Stimulated activated CD4-positive, alpha-beta T cell treated with anti-CD3 and anti-CD28 coated beads, Interleukin-12 subunit alpha, Interleukin-12 subunit beta, amount 100 ng/mL, for 4 hours (primary cell): ENCODE measurements at regions not wholly inside any gene's neighbourhood (a gene's known extent, or its start where the extent isn't known, plus 50 kb on each side); places are given as distances from the start of the nearest gene placed in this dataset.

ENCODE experiments used
- DNase-seq: peaks from one replicate; pipeline ENCODE4 v3.0.0-alpha.2; 2020

DNA sequence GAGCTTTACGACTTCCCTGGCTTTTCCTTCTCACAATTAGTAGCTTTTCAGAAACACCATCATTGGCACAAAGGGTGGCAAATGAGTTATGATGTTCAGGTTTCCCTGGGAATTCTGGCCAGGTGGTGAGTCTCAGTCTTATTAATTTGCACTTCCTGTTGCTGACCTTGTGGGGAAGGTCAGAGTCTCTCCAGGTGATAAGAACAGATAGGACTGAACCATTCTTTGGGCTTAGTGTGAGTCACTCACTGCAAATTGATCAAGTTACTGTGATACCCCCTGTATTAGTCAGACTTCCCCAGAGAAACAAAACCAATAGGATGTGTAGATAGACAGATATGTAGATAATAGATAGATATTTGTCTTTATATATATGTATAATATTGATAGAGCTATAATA lies 53.8 kb upstream of the RANBP3L start:
- no peak for DNase-seq

DNA sequence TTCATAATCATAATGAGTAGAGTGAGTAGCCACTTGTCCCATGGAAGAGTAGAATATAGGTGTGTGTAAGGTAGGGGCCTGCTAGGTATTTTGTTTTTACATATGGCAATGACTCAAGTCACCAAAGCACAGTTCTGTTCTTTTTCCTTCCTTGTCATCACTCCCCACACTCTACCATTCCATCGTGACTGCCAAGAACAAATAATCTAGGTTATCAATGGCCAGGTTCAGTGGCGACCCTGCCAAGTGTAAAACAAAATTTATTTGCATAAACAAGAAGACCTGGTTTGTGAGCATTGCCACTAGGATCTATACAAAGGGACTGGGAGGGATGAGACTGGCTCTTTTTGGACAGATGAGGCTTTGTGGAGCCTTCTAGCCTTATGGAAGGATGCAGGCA lies 55.2 kb upstream of the RANBP3L start:
- no peak for DNase-seq

DNA sequence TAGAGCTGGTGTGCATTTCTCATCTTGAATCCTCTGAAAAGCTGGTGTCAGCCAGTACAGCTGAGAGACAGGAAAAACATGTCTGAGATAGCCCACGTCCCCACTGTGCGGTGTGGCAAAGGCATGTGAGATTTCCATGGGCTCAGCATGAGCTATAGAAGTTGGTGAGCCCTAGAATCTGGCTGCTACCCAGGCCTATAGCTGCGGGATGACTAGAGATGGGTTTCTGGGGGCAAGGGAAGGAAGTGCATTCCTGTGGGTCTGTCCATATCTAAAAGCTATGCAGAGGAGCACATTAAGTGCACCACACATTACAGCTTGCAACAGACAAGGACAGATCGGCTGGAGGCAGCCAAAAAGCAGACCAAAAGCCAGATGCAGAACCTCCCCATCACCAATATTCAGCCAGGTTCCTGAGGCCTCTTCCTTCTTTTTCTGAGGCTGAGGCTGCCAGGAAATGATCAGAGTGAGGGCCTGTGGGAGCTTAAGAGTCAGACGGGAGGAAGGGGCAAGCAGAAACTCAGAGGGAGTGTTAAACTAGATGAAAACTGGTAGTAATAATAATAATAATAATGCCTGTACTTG lies 55.8 kb upstream of the RANBP3L start:
- DNase-seq, result no peak

DNA sequence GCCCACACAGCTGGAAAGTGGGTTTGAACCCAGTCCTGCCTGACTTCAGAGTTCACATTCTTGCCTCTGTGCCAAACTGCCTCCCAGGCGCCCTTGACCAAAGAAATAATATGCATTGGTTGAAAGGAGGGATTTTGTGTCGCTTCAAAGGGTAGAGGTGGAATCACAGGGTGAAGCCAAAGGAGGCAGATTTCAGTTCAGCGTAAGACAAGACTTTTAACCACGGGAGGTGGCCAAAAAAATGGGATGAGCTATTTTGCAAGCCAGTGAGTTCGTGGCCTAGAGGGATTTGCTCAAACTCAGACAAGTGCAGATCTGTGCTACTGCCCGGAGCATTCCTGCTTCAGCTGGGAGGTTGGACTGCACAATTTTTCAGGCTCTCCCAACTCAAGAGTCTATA lies 57.6 kb upstream of the RANBP3L start:
- DNase-seq, result no peak

DNA sequence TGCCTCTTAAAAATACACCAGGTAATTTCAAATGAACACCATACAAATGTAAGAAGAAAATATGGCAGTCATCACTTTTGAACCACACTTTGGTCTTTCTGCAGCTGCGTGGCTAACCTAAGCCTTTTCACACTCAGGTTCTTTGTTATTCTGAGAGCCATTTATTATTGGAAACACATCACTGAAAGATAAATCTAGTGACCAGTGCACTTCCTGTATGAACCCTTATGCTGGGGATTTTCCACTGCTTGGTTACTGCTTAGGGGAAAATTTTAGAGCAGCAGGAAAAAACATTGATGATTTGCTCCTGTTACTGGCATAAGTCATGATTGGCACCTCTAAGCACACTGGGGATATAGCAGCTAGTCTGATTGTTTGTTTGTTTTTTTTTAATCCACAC lies 58.6 kb upstream of the RANBP3L start:
- DNase-seq, result no peak

DNA sequence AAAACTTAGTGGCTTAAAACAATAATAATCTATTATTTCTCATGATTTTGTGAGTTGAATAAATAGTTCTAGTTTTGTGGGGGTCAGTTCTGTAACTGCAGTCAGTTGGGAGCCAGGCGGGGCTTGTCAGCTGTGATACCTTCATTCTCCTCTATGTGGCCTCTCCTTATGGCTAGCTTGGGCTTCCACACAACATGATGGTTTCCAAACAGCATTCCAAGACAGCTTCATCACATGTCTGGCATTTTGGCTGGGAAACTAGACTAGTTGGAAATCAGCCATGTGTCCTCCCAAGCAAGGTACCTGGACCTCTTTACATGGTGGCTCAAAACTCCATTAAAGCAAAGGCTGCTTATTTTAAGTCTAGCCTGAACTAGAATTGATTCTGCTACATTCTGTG lies 61.4 kb upstream of the RANBP3L start:
- DNase-seq, result no peak

DNA sequence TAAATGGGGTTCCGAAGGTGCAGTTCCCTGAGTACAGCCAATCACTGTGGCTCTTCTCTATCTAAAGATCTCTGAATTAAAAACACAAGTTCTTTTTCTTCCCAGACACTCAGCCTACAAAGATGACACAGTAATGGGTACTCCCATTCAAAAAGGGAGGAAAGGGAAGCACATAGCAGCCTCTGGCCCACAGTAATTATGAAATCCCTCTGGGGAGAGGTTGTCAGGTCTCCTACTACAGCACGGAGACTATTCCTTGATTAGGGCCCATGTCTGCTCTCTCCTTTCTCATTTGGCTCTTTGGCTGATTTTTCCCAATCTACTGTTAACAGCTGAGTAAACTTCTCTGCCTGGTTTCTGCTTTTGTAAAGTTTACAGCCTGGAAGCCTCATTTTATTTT lies 62.0 kb upstream of the RANBP3L start:
- no peak for DNase-seq

DNA sequence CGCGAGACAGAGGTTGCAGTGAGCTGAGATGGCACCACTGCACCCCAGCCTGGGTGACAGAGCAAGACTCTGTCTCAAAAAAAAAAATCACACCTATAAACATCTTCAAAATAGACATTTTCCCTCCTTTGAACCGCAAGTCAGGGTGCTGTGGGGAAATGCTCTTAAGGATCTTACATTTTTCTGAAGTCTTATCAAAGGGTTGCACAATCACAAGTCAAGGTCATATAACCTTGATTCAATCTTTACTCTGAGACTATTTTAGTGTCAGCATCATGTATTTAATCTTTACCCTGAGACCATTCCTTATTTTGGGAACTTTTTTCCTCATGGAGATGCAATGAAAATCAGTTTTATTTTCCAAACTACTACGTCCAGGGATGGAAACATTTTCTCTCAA lies 62.8 kb upstream of the RANBP3L start:
- DNase-seq, result no peak

DNA sequence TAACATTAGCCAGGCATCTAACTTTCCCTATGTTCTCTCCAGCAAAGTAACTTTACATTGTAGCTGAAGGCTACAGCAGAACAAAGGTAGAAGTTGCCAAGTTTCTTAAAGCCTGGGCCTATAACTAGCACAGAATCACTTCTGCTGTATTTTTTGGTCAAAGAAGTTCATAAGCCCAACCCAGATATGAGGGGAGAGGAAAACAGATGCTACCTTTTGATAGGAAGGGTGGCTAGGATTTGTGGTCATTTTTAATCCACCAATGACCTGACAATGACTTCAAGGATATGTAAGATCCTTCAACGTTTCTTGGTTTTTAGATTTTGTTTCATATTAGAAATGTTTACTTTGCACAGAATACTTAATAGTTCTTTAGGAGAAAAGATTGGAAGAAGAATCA lies 64.2 kb upstream of the RANBP3L start:
- no peak for DNase-seq

DNA sequence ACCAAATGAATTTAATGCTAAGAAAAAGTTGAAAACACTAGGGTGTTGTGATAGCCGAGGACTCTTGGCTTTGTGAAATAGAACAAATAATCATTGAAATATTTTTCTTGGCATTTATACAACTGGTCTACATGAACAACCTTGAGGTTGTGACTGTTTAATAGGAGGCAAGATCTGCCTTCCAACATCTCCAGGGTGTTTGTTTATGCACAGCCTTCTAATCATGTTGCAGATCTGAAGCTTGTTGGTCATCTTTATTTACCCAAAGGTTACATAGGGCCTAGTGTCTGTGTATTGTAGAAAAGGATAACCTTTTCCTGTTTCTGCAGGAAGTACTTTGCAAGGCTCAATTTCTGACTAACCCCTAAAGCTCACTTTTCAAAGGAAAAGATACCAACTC lies 65.2 kb upstream of the RANBP3L start:
- DNase-seq, result no peak

DNA sequence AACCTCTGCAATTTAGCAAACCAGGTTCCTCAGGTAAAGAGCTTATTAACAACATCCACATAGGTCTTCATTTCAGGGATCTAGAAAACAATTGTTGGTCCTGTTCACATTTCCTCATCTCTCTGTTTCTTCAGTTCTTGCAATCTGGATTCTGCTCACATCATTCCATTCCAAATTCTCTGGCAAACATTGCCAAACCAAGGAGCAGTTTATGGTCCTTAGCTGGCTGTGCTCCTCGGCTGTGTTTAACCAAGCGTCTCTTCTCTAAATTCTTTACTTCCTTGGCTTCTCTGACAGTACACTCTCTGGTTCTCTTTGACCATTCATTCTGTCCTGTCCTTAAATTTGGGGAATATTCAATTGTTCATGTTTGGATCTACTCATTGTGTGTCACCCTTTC lies 65.8 kb upstream of the RANBP3L start:
- DNase-seq, result no peak

DNA sequence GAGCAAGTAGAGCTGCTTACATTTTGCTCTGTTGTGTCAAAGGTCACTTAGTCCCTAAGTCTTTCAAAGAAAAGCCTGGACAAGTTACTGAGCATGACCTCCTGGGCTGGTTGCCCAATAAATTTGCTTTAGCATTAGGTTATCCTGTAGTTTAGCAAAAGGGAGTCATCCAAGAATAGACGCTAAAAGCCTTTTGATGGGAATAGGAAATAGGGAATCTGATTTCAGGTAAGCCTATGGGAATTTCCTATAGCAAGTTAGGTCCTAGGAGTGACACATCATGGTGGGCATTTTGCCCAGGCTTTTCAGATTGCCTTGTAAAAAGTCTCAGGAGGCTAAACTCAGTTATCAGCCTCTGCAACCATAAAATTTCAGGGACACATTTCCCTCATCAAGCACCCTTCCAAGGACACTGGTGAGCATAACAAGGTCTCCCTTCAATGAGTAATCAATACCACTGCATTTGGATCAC lies 67.6 kb upstream of the RANBP3L start:
- DNase-seq, result no peak

DNA sequence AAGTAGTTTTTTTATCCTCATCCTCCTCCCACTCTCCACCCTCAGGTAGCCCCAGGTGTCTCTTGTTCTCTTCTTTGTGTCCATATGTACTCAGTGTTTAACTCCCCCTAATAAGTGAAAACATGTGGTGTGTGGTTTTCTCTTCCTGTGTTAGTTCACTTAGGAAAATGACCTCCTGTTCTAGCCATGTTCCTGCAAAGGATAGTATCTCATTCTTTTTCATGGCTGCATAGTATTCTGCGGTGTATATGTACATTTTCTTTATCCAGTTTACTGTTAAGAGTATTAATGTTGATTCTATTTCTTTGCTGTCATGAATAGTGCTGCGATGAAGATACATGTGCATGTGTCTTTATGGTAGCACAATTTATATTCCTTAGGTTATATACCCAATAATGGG lies 68.4 kb upstream of the RANBP3L start:
- DNase-seq, result no peak

DNA sequence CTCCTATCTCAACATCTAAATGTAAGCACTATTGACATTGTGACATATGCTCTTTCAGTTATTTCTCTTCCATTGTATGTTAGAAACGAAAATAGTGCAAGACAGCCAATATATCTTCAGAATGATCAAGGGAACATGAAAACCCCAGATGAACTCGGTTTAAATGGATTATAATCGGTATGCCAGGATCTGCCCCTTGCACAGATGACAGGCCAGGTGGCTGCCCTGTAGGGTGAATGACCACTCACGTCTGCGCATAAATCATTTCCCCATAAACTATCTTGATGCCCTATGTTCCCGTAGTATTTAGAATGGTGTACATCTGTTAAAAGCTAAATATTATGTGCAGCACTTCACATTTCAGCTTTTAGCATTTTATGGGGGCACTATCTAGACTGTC lies 69.7 kb upstream of the RANBP3L start:
- DNase-seq, result no peak

DNA sequence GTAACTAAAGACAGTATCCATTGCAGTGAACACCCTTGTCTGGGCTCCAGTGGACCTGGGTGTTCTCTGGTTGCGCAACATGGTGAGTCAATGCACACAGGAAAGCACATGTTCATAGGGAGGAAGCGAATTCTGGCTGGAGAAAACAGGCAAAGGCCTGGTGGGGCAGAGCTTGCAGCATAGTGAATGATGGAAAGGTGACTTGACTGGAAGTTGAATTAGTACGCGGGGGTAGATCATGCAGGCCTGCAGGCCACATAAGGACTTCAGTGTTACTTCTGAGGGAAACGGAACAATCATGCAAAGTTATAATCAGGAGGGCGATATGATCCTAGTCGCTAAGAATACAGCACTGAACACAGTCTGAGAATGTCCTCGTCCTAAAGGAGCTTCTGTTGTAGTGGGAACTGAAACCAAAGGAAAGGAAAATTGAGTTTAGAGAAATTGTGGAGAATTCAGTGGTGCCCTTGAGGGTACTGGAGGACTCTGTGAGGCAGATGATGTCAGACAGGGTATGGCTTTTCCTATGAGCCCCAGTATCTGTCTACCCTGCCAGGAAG lies 71.9 kb upstream of the RANBP3L start:
- no peak for DNase-seq

DNA sequence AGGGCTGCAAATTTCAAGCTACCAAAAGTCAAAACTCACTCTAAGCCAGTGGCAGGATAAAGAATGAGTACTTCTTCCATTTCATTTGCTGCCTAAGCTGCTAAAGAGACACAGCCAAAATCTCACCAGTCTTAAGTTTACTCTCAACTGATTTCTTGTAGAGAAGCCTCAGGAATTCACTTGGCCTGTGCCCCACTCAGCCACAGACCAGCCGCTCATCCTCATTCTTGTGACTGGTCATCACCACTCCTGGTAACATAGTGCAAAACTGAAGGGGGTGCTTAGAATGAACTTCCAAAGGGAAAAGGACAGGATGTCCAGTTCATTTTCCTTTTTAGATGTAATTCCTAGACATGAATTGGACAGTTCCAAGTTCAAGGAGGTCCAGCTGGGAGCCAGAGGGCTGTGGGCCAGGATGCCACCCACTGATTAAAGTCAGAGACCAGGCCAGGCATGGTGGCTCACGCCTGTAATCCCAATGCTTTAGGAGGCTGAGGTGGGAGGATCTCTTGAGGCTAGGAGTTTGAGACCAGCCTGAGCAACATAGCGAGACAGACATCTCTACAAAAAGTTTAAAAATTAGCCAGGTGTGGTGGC lies 72.7 kb upstream of the RANBP3L start:
- DNase-seq, result no peak

DNA sequence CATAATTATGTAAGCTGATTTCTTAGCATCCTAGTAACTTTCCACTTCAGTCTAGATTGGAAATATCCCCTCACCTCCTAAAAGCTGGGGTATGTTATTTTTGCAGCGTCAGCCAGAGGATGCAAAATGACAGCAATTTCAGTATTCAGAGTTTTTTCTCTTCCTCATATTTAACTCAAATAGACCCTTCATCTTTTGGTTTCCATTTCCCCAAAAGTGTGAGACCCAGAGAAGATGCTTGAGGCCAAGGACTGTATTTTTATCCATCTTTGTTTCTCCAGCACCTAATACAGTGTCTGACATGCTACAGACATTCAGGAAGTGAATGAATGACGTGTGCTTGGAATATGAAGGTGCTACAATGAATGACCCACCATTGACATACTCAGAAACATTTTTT lies 75.5 kb upstream of the RANBP3L start:
- DNase-seq, result no peak

DNA sequence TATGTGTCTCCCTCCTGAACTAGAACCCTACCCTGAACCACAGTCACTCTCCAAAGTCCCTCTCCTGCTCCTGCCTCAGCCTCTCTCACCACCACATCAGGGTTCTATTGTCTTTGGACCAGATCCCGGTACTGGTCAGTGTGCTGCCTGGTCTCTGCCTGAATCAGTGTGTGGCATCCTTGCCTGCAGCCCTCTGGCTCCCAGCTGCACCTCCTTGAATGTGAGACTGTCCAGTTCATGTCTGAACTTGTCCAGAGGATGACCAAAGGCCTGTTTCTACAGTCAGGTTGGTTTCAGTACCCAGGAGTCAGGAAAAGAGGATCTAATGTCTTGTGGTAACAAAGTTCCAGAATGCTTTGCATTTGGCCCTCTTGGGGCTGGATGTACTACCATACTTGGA lies 76.8 kb upstream of the RANBP3L start:
- no peak for DNase-seq

DNA sequence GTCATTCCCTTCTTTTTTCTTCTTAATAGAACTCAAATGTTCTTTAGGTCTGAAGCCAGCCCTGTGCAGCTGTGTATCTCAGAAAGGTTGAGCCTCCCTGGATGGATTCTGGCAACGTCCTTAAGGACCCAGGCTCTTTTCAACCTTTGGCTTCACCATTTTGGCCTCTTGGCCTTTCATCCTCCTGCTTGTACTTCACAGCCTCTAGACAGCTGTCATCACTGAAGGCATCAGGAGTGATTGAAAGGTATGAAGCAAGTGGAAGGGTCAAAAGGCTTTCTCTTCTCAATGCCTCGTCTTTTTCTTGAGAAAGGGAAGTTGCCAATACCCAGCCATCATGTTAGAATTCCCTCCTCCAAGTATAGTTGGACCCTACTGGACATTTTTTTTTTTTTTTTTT lies 81.2 kb upstream of the RANBP3L start:
- DNase-seq, result no peak

DNA sequence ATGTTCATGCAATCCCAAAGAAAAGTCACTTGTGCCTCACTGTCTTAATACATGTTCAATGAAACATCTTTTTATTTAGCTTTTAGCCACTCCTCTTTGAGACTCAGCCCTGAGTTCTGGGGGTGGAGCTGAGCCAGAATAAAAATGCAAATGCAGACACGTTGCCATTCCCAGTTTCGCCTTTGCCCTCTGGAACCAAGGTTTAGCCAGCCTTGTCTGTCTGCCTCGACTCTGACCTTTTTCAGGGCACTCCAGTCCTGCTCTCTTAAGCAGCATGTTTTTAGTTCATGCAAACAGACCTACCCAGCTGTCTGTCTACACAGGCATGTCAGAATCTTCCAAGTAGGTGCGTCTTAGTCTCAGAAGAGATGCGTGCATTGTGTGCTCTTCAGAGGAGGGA lies 82.2 kb upstream of the RANBP3L start:
- no peak for DNase-seq

DNA sequence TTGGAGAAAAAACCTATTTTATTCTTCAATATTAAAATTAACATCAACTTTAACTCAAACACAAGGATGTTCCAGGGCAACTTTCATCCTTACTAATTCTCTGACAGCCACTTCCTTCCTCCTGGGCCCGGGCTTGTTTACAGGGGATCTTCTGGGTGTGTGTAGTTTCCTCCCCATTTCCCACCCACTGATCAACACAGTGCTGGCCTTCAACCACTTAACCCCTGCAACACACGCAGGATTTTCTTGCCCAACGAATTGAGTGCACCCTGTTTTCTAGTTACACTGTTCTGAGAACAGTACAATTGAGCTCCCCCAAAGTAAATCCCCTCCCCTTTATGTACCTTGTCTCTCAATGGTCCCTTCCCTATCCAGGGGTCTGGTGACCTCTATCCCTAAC lies 83.1 kb upstream of the RANBP3L start:
- no peak for DNase-seq

DNA sequence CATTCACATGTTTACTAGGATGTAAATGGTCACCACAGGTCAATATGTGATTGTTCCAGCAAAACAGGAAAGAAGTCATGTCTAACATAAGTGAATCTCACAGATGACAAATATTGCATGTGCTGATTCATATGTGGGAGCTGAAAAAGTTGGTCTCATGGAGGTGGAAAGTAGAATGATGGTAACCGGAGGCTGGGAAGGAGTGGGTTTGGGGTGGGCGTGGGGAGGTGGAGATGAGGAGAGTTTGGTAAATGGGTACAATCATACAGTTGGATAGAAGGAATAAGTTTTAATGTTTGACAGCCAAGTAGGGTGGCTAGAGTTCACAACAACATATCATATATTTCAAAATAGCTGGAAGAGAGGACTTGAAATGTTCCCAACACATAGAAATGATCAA lies 83.8 kb upstream of the RANBP3L start:
- DNase-seq, result no peak

DNA sequence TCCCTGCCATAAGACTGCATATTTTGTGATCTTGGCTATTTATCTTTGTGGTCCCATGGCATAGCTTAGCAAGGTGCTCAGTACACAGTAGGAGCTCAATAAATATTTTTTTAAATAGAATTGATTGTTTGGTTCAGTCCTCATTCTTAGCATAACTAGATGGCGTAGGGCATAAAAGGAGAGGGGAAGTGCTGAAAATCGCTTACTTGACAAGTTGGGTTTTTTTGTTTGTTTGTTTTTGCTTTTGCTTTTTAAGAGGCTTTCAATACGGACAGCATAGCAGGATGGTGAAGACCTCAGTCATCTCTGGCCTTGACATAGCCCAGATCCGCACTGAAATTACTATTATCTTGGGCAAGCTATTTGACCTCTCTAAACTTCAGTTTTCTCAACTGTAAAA lies 86.6 kb upstream of the RANBP3L start:
- DNase-seq, result no peak

DNA sequence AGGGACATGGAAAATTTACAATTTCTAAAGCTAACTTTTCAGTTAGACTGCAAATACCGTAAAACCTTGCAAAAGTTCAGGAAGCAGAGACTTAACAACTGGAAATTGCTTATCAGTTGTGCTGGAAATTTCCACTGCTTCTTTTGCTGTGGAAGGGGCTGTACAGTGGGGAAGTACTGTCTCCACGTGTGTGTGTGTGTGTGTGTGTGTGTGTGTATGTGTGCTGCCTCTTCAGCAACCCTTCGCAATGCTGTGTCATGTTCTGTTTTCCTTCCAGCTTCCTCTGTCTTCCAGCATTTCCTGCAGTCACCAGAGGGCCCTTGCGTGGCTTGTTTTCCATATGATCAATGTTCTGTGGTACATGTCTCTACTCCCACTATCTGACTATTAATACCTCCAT lies 87.5 kb upstream of the RANBP3L start:
- no peak for DNase-seq

DNA sequence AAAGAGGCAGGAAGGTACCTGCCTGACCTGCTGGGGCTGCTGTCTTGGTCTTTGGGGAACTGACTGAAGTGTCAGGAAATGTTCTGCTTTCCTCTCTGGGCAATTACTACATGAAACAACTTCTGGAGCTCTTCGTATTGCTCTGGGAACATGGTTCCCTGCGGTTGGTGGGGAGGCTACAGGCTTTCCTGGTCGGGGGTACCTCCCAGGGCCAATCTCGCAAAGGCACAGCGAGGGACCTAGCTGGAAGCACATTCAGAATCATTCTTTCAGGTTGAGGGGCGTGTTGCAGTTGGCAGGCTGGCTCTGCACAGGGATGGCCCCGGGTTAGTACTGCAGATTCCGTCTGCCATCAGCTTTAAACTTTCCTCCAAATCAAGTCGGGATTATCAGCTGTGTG lies 88.9 kb upstream of the RANBP3L start:
- no peak for DNase-seq
